Keratinocyte (primary cell): ENCODE measurements at regions not wholly inside any gene's neighbourhood (a gene's known extent, or its start where the extent isn't known, plus 50 kb on each side); places are given as distances from the start of the nearest gene placed in this dataset.

Experiments used
- DNase-seq: peaks from one replicate; pipeline ENCODE4 v3.0.0-alpha.2; 2011; ENCODE audit warnings: low read depth, missing footprints, low spot score
- FAIRE-seq: peaks from 2 replicates; lab custom pipeline; 2011; peaks lifted over from hg19 to GRCh38; lab: Jason Lieb, UNC
- H2AFZ ChIP-seq: 2 replicates; pipeline ENCODE4 v1.6.0; 2012; ENCODE audit warnings: low read length, control low read depth, inconsistent platforms; ENCODE audit not compliant: control insufficient read depth
- H3K27ac ChIP-seq: 2 replicates; pipeline ENCODE4 v1.5.1; 2011; ENCODE audit warnings: low read length; ENCODE audit not compliant: control insufficient read depth, insufficient read depth
- H3K27me3 ChIP-seq: 3 replicates; pipeline ENCODE4 v1.6.0; 2011; ENCODE audit warnings: low read length; ENCODE audit not compliant: control insufficient read depth, insufficient read depth; ENCODE audit errors: extremely low read depth
- H3K36me3 ChIP-seq, 2 experiments: 2 replicates in 1 of 2; 3 replicates in 1 of 2; pipeline ENCODE4 v1.5.1; 2011; ENCODE audit warnings: low read length in 2 of 2, mild to moderate bottlenecking in 1 of 2; ENCODE audit not compliant: control insufficient read depth in 2 of 2, insufficient read depth in 2 of 2; ENCODE audit errors: extremely low read depth in 1 of 2
- H3K4me1 ChIP-seq: 3 replicates; pipeline ENCODE4 v1.5.1; 2011; ENCODE audit warnings: low read length; ENCODE audit not compliant: control insufficient read depth, insufficient read depth; ENCODE audit errors: extremely low read depth
- H3K4me2 ChIP-seq: 3 replicates; pipeline ENCODE4 v1.6.0; 2011; ENCODE audit warnings: low read depth, low read length; ENCODE audit not compliant: control insufficient read depth, insufficient read depth; ENCODE audit errors: extremely low read depth
- H3K4me3 ChIP-seq, 3 experiments: fragments of 200-600 bp in 1 of 3; sonication (generic) in 1 of 3; 2 replicates in 2 of 3; 3 replicates in 1 of 3; pipeline ENCODE4 v1.5.1; 2011 to 2016; ENCODE audit warnings: low read length in 3 of 3, mild to moderate bottlenecking in 3 of 3, control low read depth in 2 of 3, inconsistent platforms in 1 of 3, low read depth in 1 of 3, mixed read lengths in 1 of 3, mixed run types in 1 of 3, moderate library complexity in 1 of 3; ENCODE audit not compliant: control insufficient read depth in 2 of 3, insufficient read depth in 2 of 3; ENCODE audit errors: extremely low read depth in 1 of 3
- H3K79me2 ChIP-seq: 2 replicates; pipeline ENCODE4 v1.6.0; 2012; ENCODE audit warnings: low read length; ENCODE audit not compliant: control insufficient read depth, insufficient read depth
- H3K9ac ChIP-seq: 3 replicates; pipeline ENCODE4 v1.6.0; 2011; ENCODE audit warnings: low read length; ENCODE audit not compliant: control insufficient read depth, insufficient read depth; ENCODE audit errors: extremely low read depth
- H3K9me1 ChIP-seq: 3 replicates; pipeline ENCODE4 v1.6.0; 2011; ENCODE audit warnings: low read length; ENCODE audit not compliant: control insufficient read depth, insufficient read depth; ENCODE audit errors: extremely low read depth
- H3K9me3 ChIP-seq: 2 replicates; pipeline ENCODE4 v1.5.1; 2012; ENCODE audit warnings: low read depth, low read length; ENCODE audit not compliant: control insufficient read depth
- H4K20me1 ChIP-seq: 3 replicates; pipeline ENCODE4 v1.6.0; 2011; ENCODE audit warnings: low read length; ENCODE audit not compliant: control insufficient read depth, insufficient read depth; ENCODE audit errors: extremely low read depth
- EZH2 ChIP-seq: IDR thresholded peaks from one replicate; pipeline ENCODE4 v1.6.1; 2012; ENCODE audit warnings: inconsistent platforms, mild to moderate bottlenecking, low read length, moderate library complexity
- dilution Hi-C: fragments of 300-500 bp; cut with MboI; formaldehyde crosslinking; loops from one replicate; pipeline ENCODE4 v1.7.0; 2020; ENCODE audit warnings: low sequenced_read_pairs; ENCODE audit not compliant: extremely low pct_ligation_motif_present
- TF ChIP-seq, protein P1 (sequence below), 3 experiments: IDR thresholded peaks in 1 of 3; conservative IDR thresholded peaks in 1 of 3; optimal IDR thresholded peaks in 1 of 3; 2 replicates in 2 of 3; 3 replicates in 1 of 3; pipeline versions ENCODE3 to v1.5.1; 2011; ENCODE audit warnings: low read length in 3 of 3, mild to moderate bottlenecking in 3 of 3, moderate library complexity in 2 of 3, control low read depth in 1 of 3, inconsistent platforms in 1 of 3; ENCODE audit not compliant: insufficient read depth in 2 of 3; ENCODE audit errors: extremely low read depth in 1 of 3

DNA sequence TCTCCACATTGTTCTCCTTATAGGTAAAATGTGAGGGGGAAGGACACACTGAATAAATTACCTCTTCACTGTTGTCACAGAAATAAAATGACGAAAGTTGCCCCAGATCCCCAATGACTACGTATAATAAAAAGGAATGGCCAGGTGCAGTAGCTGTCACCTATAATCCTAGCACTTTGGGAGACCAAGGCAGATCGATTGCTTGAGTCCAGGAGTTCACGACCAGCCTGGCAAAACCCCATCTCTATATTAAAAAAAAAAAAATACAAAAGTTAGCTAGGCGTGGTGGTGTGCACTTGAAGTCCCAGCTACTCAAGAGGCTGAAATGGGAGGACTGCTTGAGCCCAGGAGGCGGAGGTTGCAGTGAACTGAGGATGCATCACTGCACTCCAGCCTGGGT, 82.2 kb upstream of the APC start:
- Histone ChIP-seq H3K4me1 (no peaks in the 10 kb centered on the region), H3K79me2 (no peaks in the 10 kb centered on the region), H2AFZ (no peak overlapping the region), H3K9ac (no peak overlapping the region), H4K20me1 (no peaks in the 10 kb centered on the region), H3K27ac (no peak overlapping the region), H3K27me3 (no peaks in the 10 kb centered on the region), H3K9me3 (no peaks in the 10 kb centered on the region), H3K36me3 (no peaks in the 10 kb centered on the region), H3K9me1 (no peaks in the 10 kb centered on the region), H3K4me2 (no peak overlapping the region), H3K4me3 (no peak overlapping the region)
- TF ChIP-seq, protein P1, sequence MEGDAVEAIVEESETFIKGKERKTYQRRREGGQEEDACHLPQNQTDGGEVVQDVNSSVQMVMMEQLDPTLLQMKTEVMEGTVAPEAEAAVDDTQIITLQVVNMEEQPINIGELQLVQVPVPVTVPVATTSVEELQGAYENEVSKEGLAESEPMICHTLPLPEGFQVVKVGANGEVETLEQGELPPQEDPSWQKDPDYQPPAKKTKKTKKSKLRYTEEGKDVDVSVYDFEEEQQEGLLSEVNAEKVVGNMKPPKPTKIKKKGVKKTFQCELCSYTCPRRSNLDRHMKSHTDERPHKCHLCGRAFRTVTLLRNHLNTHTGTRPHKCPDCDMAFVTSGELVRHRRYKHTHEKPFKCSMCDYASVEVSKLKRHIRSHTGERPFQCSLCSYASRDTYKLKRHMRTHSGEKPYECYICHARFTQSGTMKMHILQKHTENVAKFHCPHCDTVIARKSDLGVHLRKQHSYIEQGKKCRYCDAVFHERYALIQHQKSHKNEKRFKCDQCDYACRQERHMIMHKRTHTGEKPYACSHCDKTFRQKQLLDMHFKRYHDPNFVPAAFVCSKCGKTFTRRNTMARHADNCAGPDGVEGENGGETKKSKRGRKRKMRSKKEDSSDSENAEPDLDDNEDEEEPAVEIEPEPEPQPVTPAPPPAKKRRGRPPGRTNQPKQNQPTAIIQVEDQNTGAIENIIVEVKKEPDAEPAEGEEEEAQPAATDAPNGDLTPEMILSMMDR (optimal IDR thresholded peaks at IDR 0.05 in 1 of 3, IDR thresholded peaks at IDR 0.05 in 1 of 3, conservative IDR thresholded peaks at IDR 0.05 in 1 of 3; ENCODE audit: extremely low read depth in 1 of 3, insufficient read depth in 2 of 3, low read length in 3 of 3), result no peak
- TF ChIP-seq EZH2, result no peak
- dilution Hi-C loops, result no loop called here
- DNase-seq (no peak), FAIRE-seq (no peak)

DNA sequence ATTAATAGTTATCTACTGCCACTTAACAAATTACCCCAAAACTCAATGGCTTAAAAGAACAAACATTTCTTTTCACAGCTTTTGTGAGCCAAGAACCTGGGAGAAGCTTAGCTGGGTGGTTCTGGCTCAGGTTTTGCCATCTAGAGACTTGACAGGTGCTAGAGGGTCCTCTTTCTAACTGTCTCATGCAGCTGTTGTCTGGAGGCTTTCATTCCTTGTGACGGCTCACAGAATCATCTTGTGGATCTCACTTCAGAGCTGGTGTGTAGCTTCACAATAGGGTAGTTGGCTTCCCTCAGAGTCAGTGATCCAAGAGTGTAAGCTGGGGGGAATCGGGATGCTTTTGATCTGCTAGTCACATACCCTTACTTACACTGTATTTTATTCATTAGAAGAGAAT, 81.2 kb upstream of the APC start:
- no peak overlapping the region for H3K4me2 ChIP-seq
- no peak overlapping the region for H3K27ac ChIP-seq
- no peak overlapping the region for H3K9ac ChIP-seq
- H3K4me1 ChIP-seq, result no peaks in the 10 kb centered on the region
- no peak for TF ChIP-seq EZH2
- TF ChIP-seq, protein P1 (optimal IDR thresholded peaks at IDR 0.05 in 1 of 3, IDR thresholded peaks at IDR 0.05 in 1 of 3, conservative IDR thresholded peaks at IDR 0.05 in 1 of 3; ENCODE audit: extremely low read depth in 1 of 3, insufficient read depth in 2 of 3, low read length in 3 of 3), result no peak
- no peak for DNase-seq
- no peak overlapping the region for H2AFZ ChIP-seq
- no peaks in the 10 kb centered on the region for H3K36me3 ChIP-seq
- H3K27me3 ChIP-seq, result no peaks in the 10 kb centered on the region
- H3K79me2 ChIP-seq, result no peaks in the 10 kb centered on the region
- dilution Hi-C loops, result no loop called here
- no peaks in the 10 kb centered on the region for H3K9me1 ChIP-seq
- no peaks in the 10 kb centered on the region for H4K20me1 ChIP-seq
- H3K9me3 ChIP-seq, result no peaks in the 10 kb centered on the region
- FAIRE-seq, result no peak
- no peak overlapping the region for H3K4me3 ChIP-seq
